Prostate gland (tissue), 2 donors: ENCODE measurements at regions not wholly inside any gene's neighbourhood (a gene's known extent, or its start where the extent isn't known, plus 50 kb on each side); places are given as distances from the start of the nearest gene placed in this dataset.

Experiments used
- CTCF ChIP-seq, 4 experiments: fragments of 200-600 bp in 2 of 4; fragments of 450-650 bp in 2 of 4; sonication (generic) in 2 of 4; IDR thresholded peaks; 1 replicate in 3 of 4; 2 replicates in 1 of 4; pipeline ENCODE4 v1.5.1; 2016 to 2019; ENCODE audit warnings: antibody characterized with exemption in 4 of 4, mild to moderate bottlenecking in 2 of 4, moderate library complexity in 2 of 4
- POLR2A ChIP-seq: fragments of 450-650 bp; IDR thresholded peaks from one replicate; pipeline ENCODE4 v1.6.1; 2016; ENCODE audit warnings: antibody characterized with exemption, mild to moderate bottlenecking

GRCh38 chr15:45991863-45992262 lies 357.0 kb downstream of the SQOR start:
- TF ChIP-seq CTCF (IDR thresholded peaks at IDR 0.05) (no peak), POLR2A (no peak)
